A549 (cell line): ENCODE measurements at regions not wholly inside any gene's neighbourhood (a gene's known extent, or its start where the extent isn't known, plus 50 kb on each side); places are given as distances from the start of the nearest gene placed in this dataset.

Source experiments
- ATAC-seq, 2 experiments: fragments of 200-7000 bp in 1 of 2; fragments of >200 bp in 1 of 2; cut with Nextera tagmentation in 1 of 2; cut with Tn5 transposase in 1 of 2; 3 replicates each; pipeline versions ENCODE4 v1.8.0 to v1.9.1; 2018 to 2020; ENCODE audit warnings: mild to moderate bottlenecking in 1 of 2, moderate library complexity in 1 of 2
- CTCF ChIA-PET: fragments of 300-600 bp; sonication (Branson Sonifier 250); formaldehyde crosslinking; extraction: SDS; loops from one replicate; lab custom pipeline; 2021; ENCODE audit warnings: antibody characterized with exemption, inconsistent platforms; lab: Yijun Ruan, JAX
- POLR2A ChIA-PET: fragments of 350-600 bp; formaldehyde crosslinking; extraction: SDS; loops from one replicate; lab custom pipeline; 2021; ENCODE audit warnings: antibody characterized with exemption, inconsistent platforms; lab: Yijun Ruan, JAX
- DNase-seq, 2 experiments: peaks; one replicate each; pipeline versions ENCODE4 v3.0.0 to v3.0.0-alpha.2; 2011 to 2016; ENCODE audit warnings: low read depth in 1 of 2, low spot score in 1 of 2
- FAIRE-seq: peaks from 2 replicates; lab custom pipeline; 2011; peaks lifted over from hg19 to GRCh38; lab: Jason Lieb, UNC
- H3K27ac ChIP-seq, 2 experiments: fragments of >200 bp; sonication (Bioruptor Twin); formaldehyde crosslinking; 3 replicates each; pipeline ENCODE4 v1.5.1; 2016 to 2017
- H3K4me1 ChIP-seq: fragments of >200 bp; sonication (Bioruptor Twin); formaldehyde crosslinking; 3 replicates; pipeline ENCODE4 v1.6.1; 2016
- H3K4me2 ChIP-seq: fragments of >200 bp; sonication (Bioruptor Twin); formaldehyde crosslinking; 3 replicates; pipeline ENCODE4 v1.6.1; 2016
- H3K4me3 ChIP-seq: fragments of >200 bp; sonication (Bioruptor Twin); formaldehyde crosslinking; 3 replicates; pipeline ENCODE4 v1.5.1; 2016
- H3K9me3 ChIP-seq: fragments of >200 bp; sonication (Bioruptor Twin); formaldehyde crosslinking; 3 replicates; pipeline ENCODE4 v1.6.1; 2016
- BHLHE40 ChIP-seq: IDR thresholded peaks from 2 replicates; pipeline ENCODE4 v1.6.1; 2012; ENCODE audit warnings: low read depth, low read length, inconsistent platforms
- CEBPB ChIP-seq, 2 experiments: fragments of >200 bp in 1 of 2; sonication (Bioruptor Twin) in 1 of 2; formaldehyde crosslinking in 1 of 2; IDR thresholded peaks; 2 replicates each; pipeline ENCODE4 v1.6.1; 2012 to 2016
- EHMT2 ChIP-seq: fragments of 200-600 bp; sonication (generic); IDR thresholded peaks from 2 replicates; pipeline ENCODE4 v1.6.1; 2016; ENCODE audit warnings: antibody characterized with exemption, low read depth, mild to moderate bottlenecking, moderate library complexity
- ESRRA ChIP-seq: fragments of 150-350 bp; IDR thresholded peaks from 2 replicates; pipeline ENCODE4 v1.6.1; 2014; ENCODE audit warnings: mild to moderate bottlenecking, low read length, borderline replicate concordance
- GATA3 ChIP-seq: IDR thresholded peaks from 2 replicates; pipeline ENCODE4 v1.6.1; 2012; ENCODE audit warnings: borderline replicate concordance
- HDAC2 ChIP-seq: fragments of 200-600 bp; sonication (generic); IDR thresholded peaks from 2 replicates; pipeline ENCODE4 v1.6.1; 2016
- HOXA7 ChIP-seq: fragments of 250-450 bp; sonication (Bioruptor Pico); IDR thresholded peaks from 2 replicates; pipeline ENCODE4 v1.5.0; 2020; ENCODE audit warnings: mild to moderate bottlenecking, moderate library complexity
- HOXB13 ChIP-seq: fragments of 250-450 bp; sonication (Bioruptor Pico); IDR thresholded peaks from 2 replicates; pipeline ENCODE4 v1.5.0; 2020; ENCODE audit warnings: low read depth, mild to moderate bottlenecking, moderate library complexity
- HOXB5 ChIP-seq: fragments of 250-450 bp; sonication (Bioruptor Pico); IDR thresholded peaks from 2 replicates; pipeline ENCODE4 v1.5.0; 2020; ENCODE audit warnings: mild to moderate bottlenecking, moderate library complexity
- MAFK ChIP-seq: fragments of 450-650 bp; IDR thresholded peaks from 2 replicates; pipeline ENCODE4 v1.6.1; 2014; ENCODE audit not compliant: partially characterized antibody
- MAZ ChIP-seq: fragments of 150-350 bp; IDR thresholded peaks from 2 replicates; pipeline ENCODE4 v1.6.1; 2014; ENCODE audit warnings: antibody characterized with exemption, low read depth, low read length, borderline replicate concordance
- NFE2L2 ChIP-seq: fragments of 150-350 bp; conservative IDR thresholded peaks from 2 replicates; pipeline ENCODE4 v1.6.1; 2014; ENCODE audit warnings: low read length
- NR3C1 ChIP-seq: fragments of >200 bp; sonication (Bioruptor Twin); formaldehyde crosslinking; IDR thresholded peaks from 3 replicates; pipeline ENCODE4 v1.6.1; 2017
- POLR2A ChIP-seq: IDR thresholded peaks from 2 replicates; pipeline ENCODE4 v1.6.1; 2012; ENCODE audit warnings: mild to moderate bottlenecking, low read length
- POLR2AphosphoS2 ChIP-seq: conservative IDR thresholded peaks from 2 replicates; pipeline ENCODE4 v1.6.1; 2012; ENCODE audit warnings: low read length, improper control_type of control experiment, inconsistent platforms
- RAD21 ChIP-seq, 2 experiments: fragments of >200 bp in 1 of 2; sonication (Bioruptor Twin) in 1 of 2; formaldehyde crosslinking in 1 of 2; IDR thresholded peaks in 1 of 2; conservative IDR thresholded peaks in 1 of 2; 2 replicates in 1 of 2; 3 replicates in 1 of 2; pipeline ENCODE4 v1.6.1; 2012 to 2018; ENCODE audit warnings: inconsistent platforms in 1 of 2
- TFCP2L1 ChIP-seq: fragments of 250-450 bp; sonication (Bioruptor Pico); IDR thresholded peaks from 2 replicates; pipeline ENCODE4 v1.5.0; 2021; ENCODE audit warnings: mild to moderate bottlenecking
- ZFP36 ChIP-seq: fragments of 450-650 bp; IDR thresholded peaks from 2 replicates; pipeline ENCODE4 v1.6.1; 2014; ENCODE audit warnings: borderline replicate concordance; ENCODE audit not compliant: partially characterized antibody
- WGBS: methylation state at CpG from one replicate; pipeline ENCODE4 v1.1.6; 2017; ENCODE audit errors: missing lambda C conversion rate; 5-methylcytosine and 5-hydroxymethylcytosine counted together
- TF ChIP-seq, protein P1 (sequence below): fragments of 450-650 bp; IDR thresholded peaks from 2 replicates; pipeline ENCODE4 v1.6.1; 2014; ENCODE audit warnings: antibody characterized with exemption
- TF ChIP-seq, protein P2 (sequence below): IDR thresholded peaks from 2 replicates; pipeline ENCODE4 v1.6.1; 2012
- TF ChIP-seq, protein P3 (sequence below): fragments of 200-600 bp; sonication (generic); IDR thresholded peaks from 2 replicates; pipeline ENCODE4 v1.6.1; 2016; ENCODE audit warnings: antibody characterized with exemption, mild to moderate bottlenecking, moderate library complexity
- TF ChIP-seq, protein P4 (sequence below): fragments of >200 bp; sonication (Bioruptor Twin); formaldehyde crosslinking; IDR thresholded peaks from 2 replicates; pipeline ENCODE4 v1.6.1; 2016
- TF ChIP-seq, protein P5 (sequence below): fragments of 250-450 bp; sonication (Bioruptor Pico); IDR thresholded peaks from 2 replicates; pipeline ENCODE4 v1.5.0; 2020; ENCODE audit warnings: low read depth, mild to moderate bottlenecking, moderate library complexity

DNA sequence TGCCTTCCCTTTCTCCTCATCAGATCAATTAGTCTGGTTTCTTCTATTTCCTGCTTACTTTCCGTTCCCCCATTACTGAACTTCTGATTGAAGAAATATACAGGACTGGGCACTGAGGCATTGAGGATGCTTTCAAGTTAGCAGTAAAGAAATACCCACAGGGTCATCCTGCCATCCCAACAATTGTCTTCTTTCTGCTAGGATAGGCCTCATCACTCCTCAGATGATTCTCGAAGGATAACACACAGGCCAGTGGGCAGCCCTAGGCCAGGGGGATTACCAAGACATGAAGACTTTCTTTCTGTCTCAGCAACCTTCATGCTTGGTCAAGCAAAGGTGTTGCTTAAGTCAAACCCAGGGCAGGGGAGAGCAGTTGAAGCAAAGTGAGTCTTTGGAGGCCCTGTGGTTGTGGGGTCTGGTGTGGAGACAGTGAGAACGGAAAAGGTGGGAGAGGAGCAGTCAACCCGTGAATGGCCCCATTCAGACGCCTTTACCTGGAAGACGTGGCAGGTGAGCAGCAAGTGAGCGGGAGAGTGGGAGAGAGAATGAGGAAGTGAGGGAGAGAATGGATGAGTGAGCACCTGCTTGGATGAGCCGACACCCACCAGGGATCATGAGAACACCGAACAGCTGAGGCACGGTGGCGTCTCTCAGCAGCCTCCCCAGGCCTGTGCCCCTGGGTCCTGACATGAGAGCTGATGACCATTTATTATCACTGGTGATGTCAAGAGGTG, 462.9 kb downstream of the PREX1 start:
- 62% methylated on average over 11 of the region's 11 CpGs for WGBS
- no peak for DNase-seq
- no peak for ATAC-seq
- H3K27ac ChIP-seq, result no peak overlapping the region
- ChIA-PET CTCF (interaction anchor here (1.1 to 1.6 kb wide), 2 partner anchors 256 to 293 kb away, joined by 3 read pairs; no protein-coding TSS in a partner anchor), POLR2A (no interaction called here)
- H3K4me1 ChIP-seq, result no peaks in the 10 kb centered on the region
- H3K4me2 ChIP-seq, result no peak overlapping the region
- H3K4me3 ChIP-seq, result no peak overlapping the region
- TF ChIP-seq TFCP2L1 (no peak), CEBPB (IDR thresholded peaks at IDR 0.05) (no peak), POLR2A (no peak), HOXA7 (CRISPR knock-in tag) (no peak), ZFP36 (no peak), MAFK (no peak), NR3C1 (no peak), POLR2AphosphoS2 (no peak), HOXB13 (no peak), ESRRA (no peak), RAD21 (conservative IDR thresholded peaks at IDR 0.05 in 1 of 2, IDR thresholded peaks at IDR 0.05 in 1 of 2) (no peak), MAZ (no peak), EHMT2 (no peak)
- TF ChIP-seq, protein P1, sequence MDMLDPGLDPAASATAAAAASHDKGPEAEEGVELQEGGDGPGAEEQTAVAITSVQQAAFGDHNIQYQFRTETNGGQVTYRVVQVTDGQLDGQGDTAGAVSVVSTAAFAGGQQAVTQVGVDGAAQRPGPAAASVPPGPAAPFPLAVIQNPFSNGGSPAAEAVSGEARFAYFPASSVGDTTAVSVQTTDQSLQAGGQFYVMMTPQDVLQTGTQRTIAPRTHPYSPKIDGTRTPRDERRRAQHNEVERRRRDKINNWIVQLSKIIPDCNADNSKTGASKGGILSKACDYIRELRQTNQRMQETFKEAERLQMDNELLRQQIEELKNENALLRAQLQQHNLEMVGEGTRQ, result no peak
- TF ChIP-seq, protein P2, sequence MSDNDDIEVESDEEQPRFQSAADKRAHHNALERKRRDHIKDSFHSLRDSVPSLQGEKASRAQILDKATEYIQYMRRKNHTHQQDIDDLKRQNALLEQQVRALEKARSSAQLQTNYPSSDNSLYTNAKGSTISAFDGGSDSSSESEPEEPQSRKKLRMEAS, result no peak
- TF ChIP-seq, protein P3, sequence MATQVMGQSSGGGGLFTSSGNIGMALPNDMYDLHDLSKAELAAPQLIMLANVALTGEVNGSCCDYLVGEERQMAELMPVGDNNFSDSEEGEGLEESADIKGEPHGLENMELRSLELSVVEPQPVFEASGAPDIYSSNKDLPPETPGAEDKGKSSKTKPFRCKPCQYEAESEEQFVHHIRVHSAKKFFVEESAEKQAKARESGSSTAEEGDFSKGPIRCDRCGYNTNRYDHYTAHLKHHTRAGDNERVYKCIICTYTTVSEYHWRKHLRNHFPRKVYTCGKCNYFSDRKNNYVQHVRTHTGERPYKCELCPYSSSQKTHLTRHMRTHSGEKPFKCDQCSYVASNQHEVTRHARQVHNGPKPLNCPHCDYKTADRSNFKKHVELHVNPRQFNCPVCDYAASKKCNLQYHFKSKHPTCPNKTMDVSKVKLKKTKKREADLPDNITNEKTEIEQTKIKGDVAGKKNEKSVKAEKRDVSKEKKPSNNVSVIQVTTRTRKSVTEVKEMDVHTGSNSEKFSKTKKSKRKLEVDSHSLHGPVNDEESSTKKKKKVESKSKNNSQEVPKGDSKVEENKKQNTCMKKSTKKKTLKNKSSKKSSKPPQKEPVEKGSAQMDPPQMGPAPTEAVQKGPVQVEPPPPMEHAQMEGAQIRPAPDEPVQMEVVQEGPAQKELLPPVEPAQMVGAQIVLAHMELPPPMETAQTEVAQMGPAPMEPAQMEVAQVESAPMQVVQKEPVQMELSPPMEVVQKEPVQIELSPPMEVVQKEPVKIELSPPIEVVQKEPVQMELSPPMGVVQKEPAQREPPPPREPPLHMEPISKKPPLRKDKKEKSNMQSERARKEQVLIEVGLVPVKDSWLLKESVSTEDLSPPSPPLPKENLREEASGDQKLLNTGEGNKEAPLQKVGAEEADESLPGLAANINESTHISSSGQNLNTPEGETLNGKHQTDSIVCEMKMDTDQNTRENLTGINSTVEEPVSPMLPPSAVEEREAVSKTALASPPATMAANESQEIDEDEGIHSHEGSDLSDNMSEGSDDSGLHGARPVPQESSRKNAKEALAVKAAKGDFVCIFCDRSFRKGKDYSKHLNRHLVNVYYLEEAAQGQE, result no peak
- peaks cover 10% of the 10 kb centered on the region; the same call in 1 of the 3 replicates for H3K9me3 ChIP-seq
- no peak for FAIRE-seq

DNA sequence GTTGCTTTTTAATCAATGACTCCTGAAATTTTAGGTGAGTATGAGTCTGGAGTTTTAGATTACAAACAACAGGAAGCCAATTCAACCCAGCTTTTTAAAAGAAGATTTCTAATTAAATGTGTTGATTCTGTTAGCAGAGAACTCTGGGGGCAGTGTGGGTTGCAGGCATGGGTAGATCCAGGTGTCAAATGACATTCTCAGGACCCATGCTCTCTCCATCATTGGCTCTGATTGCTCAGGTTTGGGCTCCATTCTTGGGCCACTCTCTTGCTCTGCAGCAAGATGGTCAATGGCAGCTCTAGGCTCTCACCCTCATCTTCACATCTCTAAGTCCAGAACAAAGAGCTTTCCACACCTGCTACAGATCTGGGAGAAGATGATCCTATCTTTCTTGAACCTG, 463.7 kb downstream of the PREX1 start:
- no peak for FAIRE-seq
- no peak overlapping the region for H3K4me3 ChIP-seq
- POLR2A ChIA-PET, result no interaction called here

More for the DNA sequence above, 463.7 kb downstream of the PREX1 start:
- no peak for ATAC-seq
- Histone ChIP-seq H3K4me1 (no peaks in the 10 kb centered on the region), H3K27ac (no peak overlapping the region), H3K9me3 (peaks cover 10% of the 10 kb centered on the region; the same call in 1 of the 3 replicates), H3K4me2 (no peak overlapping the region)
- CTCF ChIA-PET, result interaction anchor here (1.6 kb wide), 1 partner anchor 257 kb away, joined by 3 read pairs; no protein-coding TSS in a partner anchor
- no peak for TF ChIP-seq GATA3
- TF ChIP-seq, protein P4, sequence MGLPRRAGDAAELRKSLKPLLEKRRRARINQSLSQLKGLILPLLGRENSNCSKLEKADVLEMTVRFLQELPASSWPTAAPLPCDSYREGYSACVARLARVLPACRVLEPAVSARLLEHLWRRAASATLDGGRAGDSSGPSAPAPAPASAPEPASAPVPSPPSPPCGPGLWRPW, result no peak
- no peak for TF ChIP-seq POLR2A
- no peak for TF ChIP-seq HDAC2
- no peak for TF ChIP-seq BHLHE40
- no peak for TF ChIP-seq HOXB5 (CRISPR knock-in tag)
- TF ChIP-seq, protein P5, sequence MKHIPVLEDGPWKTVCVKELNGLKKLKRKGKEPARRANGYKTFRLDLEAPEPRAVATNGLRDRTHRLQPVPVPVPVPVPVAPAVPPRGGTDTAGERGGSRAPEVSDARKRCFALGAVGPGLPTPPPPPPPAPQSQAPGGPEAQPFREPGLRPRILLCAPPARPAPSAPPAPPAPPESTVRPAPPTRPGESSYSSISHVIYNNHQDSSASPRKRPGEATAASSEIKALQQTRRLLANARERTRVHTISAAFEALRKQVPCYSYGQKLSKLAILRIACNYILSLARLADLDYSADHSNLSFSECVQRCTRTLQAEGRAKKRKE (CRISPR knock-in tag), result no peak
- no peak for TF ChIP-seq NFE2L2
- no peak for DNase-seq
